WERI-Rb-1 (cell line): ENCODE measurements at regions not wholly inside any gene's neighbourhood (a gene's known extent, or its start where the extent isn't known, plus 50 kb on each side); places are given as distances from the start of the nearest gene placed in this dataset.

Experiments used
- DNase-seq: peaks from one replicate; pipeline ENCODE4 v3.0.0-alpha.2; 2020
- H3K27ac ChIP-seq: fragments of 250-450 bp; sonication (Bioruptor Pico); 2 replicates; pipeline ENCODE4 v1.5.1; 2020; ENCODE audit warnings: mild to moderate bottlenecking, moderate library complexity
- H3K27me3 ChIP-seq: fragments of 250-450 bp; sonication (Bioruptor Pico); 2 replicates; pipeline ENCODE4 v1.5.1; 2021; ENCODE audit warnings: mild to moderate bottlenecking, low read depth, moderate library complexity; ENCODE audit not compliant: insufficient read depth, severe bottlenecking
- H3K36me3 ChIP-seq: fragments of 250-450 bp; sonication (Bioruptor Pico); 2 replicates; pipeline ENCODE4 v1.5.1; 2020; ENCODE audit warnings: mild to moderate bottlenecking, moderate library complexity
- H3K4me3 ChIP-seq: 2 replicates; pipeline ENCODE4 v1.5.1; 2011; ENCODE audit warnings: low read depth, mild to moderate bottlenecking, control low read depth, low read length
- H3K9me3 ChIP-seq: fragments of 250-450 bp; sonication (Bioruptor Pico); 2 replicates; pipeline ENCODE4 v1.5.1; 2021; ENCODE audit warnings: mild to moderate bottlenecking, moderate library complexity; ENCODE audit not compliant: severe bottlenecking
- TF ChIP-seq, protein P1 (sequence below): IDR thresholded peaks from 2 replicates; pipeline ENCODE4 v1.5.1; 2011; ENCODE audit warnings: low read depth, mild to moderate bottlenecking, control low read depth, inconsistent platforms, low read length

DNA sequence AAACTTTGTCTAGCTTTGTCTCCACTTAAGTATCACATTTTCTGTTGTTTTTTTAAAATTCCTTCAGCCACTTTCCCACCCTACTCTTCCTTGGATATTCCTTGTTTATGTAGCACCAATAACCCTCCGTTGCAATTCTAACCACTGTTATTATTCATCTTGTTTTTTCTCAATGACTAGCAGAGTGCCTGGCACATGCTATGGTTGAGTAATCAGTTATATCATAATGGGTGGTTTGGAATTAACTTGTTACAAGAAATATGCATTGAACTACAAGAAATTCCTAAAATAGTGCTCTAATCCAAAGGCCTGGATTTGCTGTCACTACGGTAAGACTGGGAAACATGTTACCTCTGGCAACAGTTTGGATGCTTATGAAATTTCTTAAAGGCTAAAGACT, 756.6 kb downstream of the NOVA1 start:
- Histone ChIP-seq H3K27ac (no peak overlapping the region), H3K36me3 (no peaks in the 10 kb centered on the region), H3K27me3 (peaks cover 42% of the 10 kb centered on the region), H3K9me3 (no peaks in the 10 kb centered on the region), H3K4me3 (no peak overlapping the region)
- TF ChIP-seq, protein P1, sequence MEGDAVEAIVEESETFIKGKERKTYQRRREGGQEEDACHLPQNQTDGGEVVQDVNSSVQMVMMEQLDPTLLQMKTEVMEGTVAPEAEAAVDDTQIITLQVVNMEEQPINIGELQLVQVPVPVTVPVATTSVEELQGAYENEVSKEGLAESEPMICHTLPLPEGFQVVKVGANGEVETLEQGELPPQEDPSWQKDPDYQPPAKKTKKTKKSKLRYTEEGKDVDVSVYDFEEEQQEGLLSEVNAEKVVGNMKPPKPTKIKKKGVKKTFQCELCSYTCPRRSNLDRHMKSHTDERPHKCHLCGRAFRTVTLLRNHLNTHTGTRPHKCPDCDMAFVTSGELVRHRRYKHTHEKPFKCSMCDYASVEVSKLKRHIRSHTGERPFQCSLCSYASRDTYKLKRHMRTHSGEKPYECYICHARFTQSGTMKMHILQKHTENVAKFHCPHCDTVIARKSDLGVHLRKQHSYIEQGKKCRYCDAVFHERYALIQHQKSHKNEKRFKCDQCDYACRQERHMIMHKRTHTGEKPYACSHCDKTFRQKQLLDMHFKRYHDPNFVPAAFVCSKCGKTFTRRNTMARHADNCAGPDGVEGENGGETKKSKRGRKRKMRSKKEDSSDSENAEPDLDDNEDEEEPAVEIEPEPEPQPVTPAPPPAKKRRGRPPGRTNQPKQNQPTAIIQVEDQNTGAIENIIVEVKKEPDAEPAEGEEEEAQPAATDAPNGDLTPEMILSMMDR: no peak
- DNase-seq: no peak

DNA sequence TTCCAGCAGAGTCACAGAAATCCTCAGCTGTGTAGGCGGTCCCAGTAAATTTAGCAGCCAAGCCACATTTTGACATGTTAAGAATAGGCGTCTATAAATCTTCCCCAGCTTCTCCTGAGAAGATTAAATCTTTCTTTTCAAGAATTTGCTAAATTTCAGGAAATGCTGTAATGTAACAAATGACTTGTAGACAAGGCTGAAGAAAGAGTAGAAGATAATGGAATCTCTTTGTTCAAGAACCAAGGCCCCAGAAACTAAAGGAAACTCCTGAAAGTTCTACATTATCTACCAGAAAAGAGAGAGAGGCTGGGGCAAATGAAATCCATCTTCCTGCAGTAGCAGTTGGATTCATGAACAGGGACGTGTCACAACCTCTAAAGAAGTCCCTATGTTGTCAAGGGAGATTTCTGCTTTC, 760.3 kb downstream of the NOVA1 start:
- Histone ChIP-seq H3K4me3 (no peak overlapping the region), H3K36me3 (no peaks in the 10 kb centered on the region), H3K9me3 (no peaks in the 10 kb centered on the region), H3K27ac (no peak overlapping the region), H3K27me3 (peaks cover 43% of the 10 kb centered on the region)
- DNase-seq: no peak
- TF ChIP-seq, protein P1: no peak

DNA sequence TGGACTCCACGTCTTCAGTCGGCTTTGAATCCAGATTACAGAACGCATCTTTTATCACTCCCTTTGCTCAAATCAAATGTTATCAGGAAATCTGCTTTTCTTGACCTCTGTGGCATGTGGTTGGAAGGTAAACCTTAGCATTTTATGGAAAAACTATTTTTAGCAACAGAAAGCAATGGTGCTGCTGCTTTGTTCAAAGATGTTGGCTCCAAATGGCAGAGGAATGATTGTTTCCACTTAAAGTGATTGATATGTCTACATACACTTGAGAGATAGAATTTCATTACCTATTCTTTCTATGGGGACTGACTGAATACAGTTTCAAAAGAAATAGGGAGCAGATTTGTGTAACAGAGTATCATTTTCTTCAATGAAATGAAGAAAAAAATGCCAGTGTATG, 761.2 kb downstream of the NOVA1 start:
- DNase-seq: no peak
- Histone ChIP-seq H3K27me3 (peaks cover 44% of the 10 kb centered on the region), H3K9me3 (no peaks in the 10 kb centered on the region), H3K27ac (no peak overlapping the region), H3K36me3 (no peaks in the 10 kb centered on the region), H3K4me3 (no peak overlapping the region)
- TF ChIP-seq, protein P1: no peak

DNA sequence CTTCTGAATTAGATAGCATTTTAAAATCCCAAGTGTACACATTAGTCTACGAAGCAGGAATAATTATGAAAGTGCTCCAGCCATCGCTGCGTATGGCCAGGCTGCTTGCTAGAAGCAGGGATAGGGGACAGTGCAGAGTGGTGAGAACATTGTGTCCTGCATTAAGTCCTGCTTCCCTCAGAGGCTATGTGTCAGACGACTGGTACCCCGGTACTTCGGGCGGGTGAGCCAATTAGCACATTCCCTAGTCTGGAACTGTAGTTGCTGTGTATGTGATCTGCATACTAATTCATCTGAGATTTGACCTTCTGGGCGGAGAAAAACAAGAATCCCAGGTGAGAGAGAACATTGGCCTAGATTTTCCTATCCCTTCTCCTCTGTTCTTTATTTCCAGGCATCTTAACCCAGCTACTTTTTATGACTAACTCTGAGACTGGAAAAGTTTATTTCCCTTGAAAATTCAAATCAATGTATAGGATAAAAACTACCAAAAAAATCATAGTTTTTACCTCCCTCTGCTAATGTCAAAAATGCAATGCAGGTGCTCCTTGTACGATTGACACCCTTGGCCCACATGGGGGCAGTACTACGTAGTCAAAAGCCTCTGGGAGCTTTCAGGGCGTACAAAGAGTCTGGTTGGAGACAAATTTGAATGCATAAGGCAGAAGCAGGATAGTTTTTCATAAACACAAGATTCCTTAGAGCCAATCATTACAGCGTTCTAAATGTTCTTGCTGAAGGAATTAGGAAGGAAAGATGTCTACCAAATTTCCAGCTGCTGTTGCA, 764.3 kb downstream of the NOVA1 start:
- peak; percentile 35 for DNase-seq
- no peak overlapping the region for H3K27ac ChIP-seq
- H3K9me3 ChIP-seq: no peaks in the 10 kb centered on the region
- H3K4me3 ChIP-seq: no peak overlapping the region
- TF ChIP-seq, protein P1: peak; percentile 45; the same call in 1 of the 2 replicates
- H3K36me3 ChIP-seq: no peaks in the 10 kb centered on the region
- peaks cover 28% of the 10 kb centered on the region for H3K27me3 ChIP-seq

DNA sequence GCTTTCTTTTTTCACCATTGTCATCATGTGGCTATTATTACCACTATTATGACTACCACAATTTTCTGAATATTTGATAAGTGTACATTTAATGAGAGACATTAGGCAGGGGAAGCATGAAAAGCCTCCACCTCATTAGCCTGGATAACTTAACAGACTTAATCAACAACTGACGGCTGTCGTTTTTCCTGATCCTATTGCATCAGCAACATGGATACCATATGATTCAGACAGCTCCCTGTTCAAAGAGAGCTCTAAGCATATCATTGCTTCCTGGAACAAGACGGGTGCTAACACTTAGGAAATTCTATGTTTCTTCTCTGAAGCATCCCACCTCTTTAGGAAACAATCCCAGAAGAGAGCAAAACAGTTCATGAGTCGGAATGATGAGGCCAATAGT, 765.2 kb downstream of the NOVA1 start:
- Histone ChIP-seq H3K27me3 (peaks cover 23% of the 10 kb centered on the region), H3K9me3 (no peaks in the 10 kb centered on the region), H3K27ac (no peak overlapping the region), H3K36me3 (no peaks in the 10 kb centered on the region), H3K4me3 (no peak overlapping the region)
- DNase-seq: no peak
- TF ChIP-seq, protein P1: no peak

DNA sequence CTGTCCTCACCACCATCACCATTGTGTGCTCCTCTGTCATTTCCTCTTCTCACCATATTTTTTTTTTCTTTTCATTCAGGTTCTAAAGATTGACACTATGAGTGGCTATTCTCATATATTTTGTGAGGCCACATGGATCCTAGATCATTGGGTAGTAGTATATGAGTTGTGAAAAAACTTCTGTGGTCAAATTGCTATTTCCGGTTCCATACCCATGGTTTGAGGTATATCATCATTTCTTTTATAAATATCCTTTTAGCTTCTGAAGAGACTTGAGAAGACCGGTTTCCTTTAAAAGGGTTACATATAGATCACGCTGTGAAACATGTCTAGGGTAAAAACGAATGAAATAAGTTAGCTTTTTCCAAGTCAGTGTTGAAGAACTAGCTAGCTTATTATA, 769.3 kb downstream of the NOVA1 start:
- Histone ChIP-seq H3K27me3 (peaks cover 29% of the 10 kb centered on the region), H3K36me3 (no peaks in the 10 kb centered on the region), H3K9me3 (no peaks in the 10 kb centered on the region), H3K4me3 (no peak overlapping the region), H3K27ac (no peak overlapping the region)
- DNase-seq: no peak
- TF ChIP-seq, protein P1: no peak
